ENCODE measurements at regions not wholly inside any gene's neighbourhood (a gene's known extent, or its start where the extent isn't known, plus 50 kb on each side); places are given as distances from the start of the nearest gene placed in this dataset.

DNA sequence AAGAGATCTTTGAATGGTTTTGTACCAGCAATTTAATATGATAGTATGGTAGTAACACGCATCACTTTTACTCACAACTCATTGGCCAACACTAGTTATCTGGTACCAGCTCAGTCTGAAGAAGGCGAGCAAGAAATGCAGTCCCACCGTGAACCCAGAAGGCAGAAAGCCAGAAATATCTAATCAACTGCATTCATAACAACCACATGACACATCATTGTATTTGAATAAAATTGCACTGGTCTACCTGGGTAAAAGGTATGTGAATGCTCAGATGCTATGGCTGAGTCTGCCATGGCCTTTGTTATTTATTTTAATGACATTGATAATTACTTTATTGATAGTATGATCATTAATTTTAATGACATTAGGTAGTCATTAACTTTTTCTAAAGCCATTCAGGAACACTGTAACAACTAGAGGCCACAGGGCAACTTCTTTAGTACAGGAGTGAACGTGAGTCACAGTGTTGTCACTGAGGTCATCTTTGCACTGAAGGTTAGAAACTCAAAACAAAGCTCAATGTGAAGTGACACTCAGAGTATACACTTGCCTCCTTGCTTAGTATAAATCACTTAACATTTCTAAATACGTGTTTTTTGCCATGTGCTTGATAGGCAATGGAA lies 475.6 kb upstream of the TNP1 start:
- ChIA-PET CTCF (no interaction called here), POLR2A (no interaction called here)
- intact Hi-C loops (cut with micrococcal nuclease), result no loop called here
- Mint-ChIP-seq H3K9me3 (ENCODE audit: insufficient read depth) (no peaks in the 10 kb centered on the region), H3K27me3 (peaks cover 35% of the 10 kb centered on the region), H3K27ac (no peak overlapping the region), H3K4me1 (no peaks in the 10 kb centered on the region), H3K4me3 (no peak overlapping the region)
- no peak overlapping the region for H2AFZ ChIP-seq (ENCODE audit: insufficient read depth, low read depth, low read length, poor library complexity, severe bottlenecking)
- H3K9me3 ChIP-seq (ENCODE audit: control extremely low read depth in 1 of 3, control insufficient read depth in 2 of 3, insufficient read depth in 1 of 3, low read length in 2 of 3), result peaks cover 0 to 3% (median 2%) of the 10 kb centered on the region in 3 donors
- DNase-seq, result no peak
- no peak for TF ChIP-seq CTCF (IDR thresholded peaks at IDR 0.05)
- TF ChIP-seq EZH2 (IDR thresholded peaks at IDR 0.05; ENCODE audit: borderline replicate concordance, insufficient read depth, low read depth, low read length, poor library complexity, severe bottlenecking), result no peak
- WGBS (ENCODE audit: insufficient coverage), result 83% methylated on average over 1 of the region's 5 CpGs
- peaks cover 0 to 8% (median 2%) of the 10 kb centered on the region in 4 experiments for H3K27me3 ChIP-seq (replicated peaks in 1 of 4; ENCODE audit: control extremely low read depth in 1 of 4, control insufficient read depth in 3 of 4, insufficient read depth in 4 of 4, low read length in 3 of 4)
- no peaks in the 10 kb centered on the region for H3K79me2 ChIP-seq (ENCODE audit: control insufficient read depth, insufficient read depth, low read length)
- H3K27ac ChIP-seq (ENCODE audit: low read length in 2 of 2), result no peak overlapping the region
- H3K9ac ChIP-seq (ENCODE audit: low read length), result no peak overlapping the region
- no peaks in the 10 kb centered on the region for H4K20me1 ChIP-seq (ENCODE audit: control insufficient read depth, insufficient read depth, low read length, poor library complexity, severe bottlenecking)
- no peak overlapping the region for H3K4me3 ChIP-seq (ENCODE audit: control extremely low read depth in 1 of 5, extremely low read depth in 1 of 5, insufficient read depth in 1 of 5, low read depth in 2 of 5, low read length in 4 of 5)
- no peaks in the 10 kb centered on the region for H3K36me3 ChIP-seq (replicated peaks in 1 of 2; ENCODE audit: control extremely low read depth in 1 of 2, control insufficient read depth in 1 of 2, extremely low read depth in 1 of 2, insufficient read depth in 2 of 2, low read length in 1 of 2)
- H3K4me1 ChIP-seq (ENCODE audit: control insufficient read depth in 2 of 2, insufficient read depth in 2 of 2, low read length in 2 of 2), result no peaks in the 10 kb centered on the region
- ATAC-seq (ENCODE audit: low read depth), result no peak
- no peak overlapping the region for H3K4me2 ChIP-seq (replicated peaks; ENCODE audit: low read depth, low read length, poor library complexity, severe bottlenecking)

GRCh38 chr2:217334561-217334960 lies 474.7 kb upstream of the TNP1 start:
- no peak for ATAC-seq (ENCODE audit: low read depth)
- Histone ChIP-seq H4K20me1 (ENCODE audit: control insufficient read depth, insufficient read depth, low read length, poor library complexity, severe bottlenecking) (no peaks in the 10 kb centered on the region), H3K27me3 (replicated peaks in 1 of 4; ENCODE audit: control extremely low read depth in 1 of 4, control insufficient read depth in 3 of 4, insufficient read depth in 4 of 4, low read length in 3 of 4) (peaks cover 0 to 9% (median 2%) of the 10 kb centered on the region in 4 experiments), H3K4me3 (ENCODE audit: control extremely low read depth in 1 of 5, extremely low read depth in 1 of 5, insufficient read depth in 1 of 5, low read depth in 2 of 5, low read length in 4 of 5) (no peak overlapping the region), H3K79me2 (ENCODE audit: control insufficient read depth, insufficient read depth, low read length) (no peaks in the 10 kb centered on the region), H3K36me3 (replicated peaks in 1 of 2; ENCODE audit: control extremely low read depth in 1 of 2, control insufficient read depth in 1 of 2, extremely low read depth in 1 of 2, insufficient read depth in 2 of 2, low read length in 1 of 2) (no peaks in the 10 kb centered on the region), H3K4me1 (ENCODE audit: control insufficient read depth in 2 of 2, insufficient read depth in 2 of 2, low read length in 2 of 2) (no peaks in the 10 kb centered on the region), H3K9ac (ENCODE audit: low read length) (no peak overlapping the region), H3K4me2 (replicated peaks; ENCODE audit: low read depth, low read length, poor library complexity, severe bottlenecking) (no peak overlapping the region), H3K27ac (ENCODE audit: low read length in 2 of 2) (no peak overlapping the region), H2AFZ (ENCODE audit: insufficient read depth, low read depth, low read length, poor library complexity, severe bottlenecking) (no peak overlapping the region), H3K9me3 (ENCODE audit: control extremely low read depth in 1 of 3, control insufficient read depth in 2 of 3, insufficient read depth in 1 of 3, low read length in 2 of 3) (peaks cover 0 to 3% (median 2%) of the 10 kb centered on the region in 3 donors)
- intact Hi-C loops (cut with micrococcal nuclease), result no loop called here
- TF ChIP-seq EZH2 (IDR thresholded peaks at IDR 0.05; ENCODE audit: borderline replicate concordance, insufficient read depth, low read depth, low read length, poor library complexity, severe bottlenecking) (no peak), CTCF (IDR thresholded peaks at IDR 0.05) (no peak)
- H3K4me1 Mint-ChIP-seq, result no peaks in the 10 kb centered on the region
- H3K4me3 Mint-ChIP-seq, result no peak overlapping the region
- no peaks in the 10 kb centered on the region for H3K9me3 Mint-ChIP-seq (ENCODE audit: insufficient read depth)
- DNase-seq, result no peak
- POLR2A ChIA-PET, result no interaction called here
- CTCF ChIA-PET, result no interaction called here
- H3K27ac Mint-ChIP-seq, result no peak overlapping the region
- peaks cover 40% of the 10 kb centered on the region for H3K27me3 Mint-ChIP-seq
